ENCODE measurements at regions not wholly inside any gene's neighbourhood (a gene's known extent, or its start where the extent isn't known, plus 50 kb on each side); places are given as distances from the start of the nearest gene placed in this dataset.

- TF ChIP-seq CTCF (IDR thresholded peaks at IDR 0.05) (no peak), POLR2A (IDR thresholded peaks at IDR 0.05) (no peak)
These were observed 772.1 kb upstream of the MAP3K7 start for GRCh38 chr6:91358986-91359385.

Measured in thyroid gland (tissue), 4 donors.